ENCODE measurements at regions not wholly inside any gene's neighbourhood (a gene's known extent, or its start where the extent isn't known, plus 50 kb on each side); places are given as distances from the start of the nearest gene placed in this dataset.

DNA sequence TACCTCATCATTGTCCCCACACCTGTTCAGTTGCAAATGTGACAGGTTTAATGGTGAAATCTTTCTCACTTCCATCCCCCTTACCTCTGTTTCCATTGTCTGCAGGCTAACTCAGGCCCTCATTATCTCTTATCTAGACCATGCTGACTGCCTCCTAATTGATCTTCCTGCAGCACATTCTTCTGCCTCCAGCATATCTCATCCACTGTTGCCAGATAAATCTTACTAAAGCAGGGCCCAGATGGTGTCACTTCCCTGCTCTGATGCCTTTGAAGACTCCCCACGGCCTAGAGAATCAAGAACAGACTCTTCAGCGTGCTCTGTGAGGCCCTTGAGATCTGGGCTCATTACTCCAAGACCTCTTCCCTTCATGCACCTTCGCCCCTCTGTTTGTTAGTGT, 230.1 kb downstream of the DUSP10 start:
- TF ChIP-seq POLR2AphosphoS5 (IDR thresholded peaks at IDR 0.05; ENCODE audit: low read depth, low read length) = no peak
- TF ChIP-seq, protein P1, sequence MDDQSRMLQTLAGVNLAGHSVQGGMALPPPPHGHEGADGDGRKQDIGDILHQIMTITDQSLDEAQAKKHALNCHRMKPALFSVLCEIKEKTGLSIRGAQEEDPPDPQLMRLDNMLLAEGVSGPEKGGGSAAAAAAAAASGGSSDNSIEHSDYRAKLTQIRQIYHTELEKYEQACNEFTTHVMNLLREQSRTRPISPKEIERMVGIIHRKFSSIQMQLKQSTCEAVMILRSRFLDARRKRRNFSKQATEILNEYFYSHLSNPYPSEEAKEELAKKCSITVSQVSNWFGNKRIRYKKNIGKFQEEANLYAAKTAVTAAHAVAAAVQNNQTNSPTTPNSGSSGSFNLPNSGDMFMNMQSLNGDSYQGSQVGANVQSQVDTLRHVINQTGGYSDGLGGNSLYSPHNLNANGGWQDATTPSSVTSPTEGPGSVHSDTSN (IDR thresholded peaks at IDR 0.05) = no peak
- no peak for TF ChIP-seq CTCF (IDR thresholded peaks at IDR 0.05)
- TF ChIP-seq SMC3 (IDR thresholded peaks at IDR 0.05; ENCODE audit: low read depth, low read length) = no peak
- TF ChIP-seq RFX5 (IDR thresholded peaks at IDR 0.05; ENCODE audit: low read length) = no peak
- TF ChIP-seq RAD21 (IDR thresholded peaks at IDR 0.05; ENCODE audit: low read length) = no peak; the same call in 1 of the 2 replicates
- no peak for TF ChIP-seq TAF1 (IDR thresholded peaks at IDR 0.05; ENCODE audit: borderline replicate concordance, low read depth, low read length)
- TF ChIP-seq, protein P2, sequence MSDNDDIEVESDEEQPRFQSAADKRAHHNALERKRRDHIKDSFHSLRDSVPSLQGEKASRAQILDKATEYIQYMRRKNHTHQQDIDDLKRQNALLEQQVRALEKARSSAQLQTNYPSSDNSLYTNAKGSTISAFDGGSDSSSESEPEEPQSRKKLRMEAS (IDR thresholded peaks at IDR 0.05; ENCODE audit: low read depth) = no peak
- no peak for TF ChIP-seq GABPA (IDR thresholded peaks at IDR 0.05; ENCODE audit: low read depth)
- no peak for TF ChIP-seq RXRA (IDR thresholded peaks at IDR 0.05; ENCODE audit: borderline replicate concordance, low read depth)
- peak in 1 of 2 experiments; percentile 73; a peak in 1 of 4 replicates for TF ChIP-seq EP300 (IDR thresholded peaks at IDR 0.05; ENCODE audit: borderline replicate concordance in 1 of 2, low read depth in 1 of 2, low read length in 1 of 2)
